GM19238 (cell line): ENCODE measurements at regions not wholly inside any gene's neighbourhood (a gene's known extent, or its start where the extent isn't known, plus 50 kb on each side); places are given as distances from the start of the nearest gene placed in this dataset.
"Not testable (repeated sequence)": the region's sequence is repeated elsewhere in the genome, so short reads cannot be mapped to it uniquely, and the experiment has no call there.

Source experiments
- DNase-seq: peaks from one replicate; pipeline ENCODE4 v3.0.0; 2011; ENCODE audit warnings: low spot score; ENCODE audit not compliant: insufficient read length

DNA sequence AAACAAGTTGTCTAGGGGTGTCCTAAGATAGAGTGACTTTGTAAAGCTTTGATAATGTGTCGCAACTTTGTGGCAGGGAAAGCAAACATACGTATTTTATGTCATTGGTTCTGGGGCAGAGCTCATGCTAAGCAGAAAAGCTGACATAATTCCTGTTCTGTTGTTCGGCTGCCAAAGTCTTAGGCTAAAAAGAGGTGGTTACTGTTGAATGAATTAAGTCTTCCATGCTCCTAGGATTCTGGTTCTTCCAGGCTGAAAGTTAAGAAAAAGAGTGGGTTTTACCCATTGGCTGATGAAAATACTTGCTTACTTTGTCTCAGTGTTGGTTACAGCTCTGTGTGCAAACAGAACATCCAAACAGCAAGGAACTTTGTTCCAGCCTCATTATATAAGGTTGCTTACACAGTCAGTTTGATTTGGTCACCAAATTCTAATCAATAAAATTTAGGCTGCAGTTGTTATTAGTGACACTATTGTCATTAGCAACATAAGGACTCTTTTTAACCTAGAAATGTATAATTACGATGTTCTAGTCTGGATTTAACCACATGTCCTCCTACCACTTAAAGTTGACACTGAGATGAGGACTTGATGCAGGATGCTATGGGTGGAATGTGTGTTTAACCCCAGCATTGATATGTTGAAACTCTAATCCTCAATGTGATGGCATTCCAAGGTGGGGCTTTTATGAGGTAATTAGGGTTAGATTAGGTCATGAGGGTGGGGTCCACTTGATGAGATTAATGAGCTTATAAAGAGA lies 114.0 kb upstream of the GOT2 start:
- no peak for DNase-seq

DNA sequence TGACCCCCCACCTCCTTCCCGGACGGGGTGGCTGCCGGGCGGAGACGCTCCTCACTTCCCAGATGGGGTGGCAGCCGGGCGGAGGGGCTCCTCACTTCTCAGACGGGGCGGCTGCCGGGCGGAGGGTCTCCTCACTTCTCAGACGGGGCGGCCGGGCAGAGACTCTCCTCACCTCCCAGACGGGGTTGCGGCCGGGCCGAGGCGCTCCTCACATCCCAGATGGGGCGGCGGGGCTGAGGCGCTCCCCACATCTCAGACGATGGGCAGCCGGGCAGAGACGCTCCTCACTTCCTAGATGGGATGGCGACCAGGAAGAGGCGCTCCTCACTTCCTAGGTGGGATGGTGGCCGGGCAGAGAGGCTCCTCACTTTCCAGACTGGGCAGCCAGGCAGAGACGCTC lies 112.1 kb upstream of the GOT2 start:
- DNase-seq, result not testable (repeated sequence)

DNA sequence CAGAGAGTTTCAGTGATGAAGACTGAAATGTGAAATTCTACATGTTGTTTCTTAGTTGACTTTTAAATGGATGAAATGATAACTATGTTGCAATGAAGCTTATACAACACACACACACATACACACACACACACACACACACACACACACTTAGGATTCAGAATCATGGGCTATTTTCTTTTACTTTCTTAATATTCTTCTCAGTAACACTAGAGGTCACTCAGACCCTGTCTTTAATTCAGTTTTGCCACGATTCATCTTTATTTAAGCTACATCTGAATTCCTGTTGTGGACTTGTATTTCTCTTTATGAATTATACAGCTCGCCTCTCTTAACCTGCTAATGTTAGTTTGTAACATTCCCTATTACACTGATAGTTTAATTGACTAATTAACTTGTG lies 109.6 kb upstream of the GOT2 start:
- no peak for DNase-seq

DNA sequence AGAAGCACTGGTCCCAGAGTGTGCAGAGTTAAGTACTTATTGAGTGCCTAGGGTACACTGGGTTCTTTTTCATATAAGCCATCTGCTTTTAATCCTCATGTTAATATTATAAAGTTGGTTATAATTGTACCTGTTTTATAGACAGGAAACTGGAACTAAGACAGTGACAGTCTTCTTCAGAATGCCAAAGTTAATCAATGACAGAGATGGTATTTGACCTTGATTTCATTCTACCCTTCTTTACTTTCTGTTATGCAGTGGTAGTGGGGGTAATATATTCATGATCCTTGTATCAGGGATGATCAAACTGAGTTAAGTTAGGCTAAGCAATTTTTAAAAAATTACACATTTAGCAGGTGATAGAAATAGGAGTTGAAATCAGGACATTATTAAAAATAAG lies 108.6 kb upstream of the GOT2 start:
- no peak for DNase-seq

DNA sequence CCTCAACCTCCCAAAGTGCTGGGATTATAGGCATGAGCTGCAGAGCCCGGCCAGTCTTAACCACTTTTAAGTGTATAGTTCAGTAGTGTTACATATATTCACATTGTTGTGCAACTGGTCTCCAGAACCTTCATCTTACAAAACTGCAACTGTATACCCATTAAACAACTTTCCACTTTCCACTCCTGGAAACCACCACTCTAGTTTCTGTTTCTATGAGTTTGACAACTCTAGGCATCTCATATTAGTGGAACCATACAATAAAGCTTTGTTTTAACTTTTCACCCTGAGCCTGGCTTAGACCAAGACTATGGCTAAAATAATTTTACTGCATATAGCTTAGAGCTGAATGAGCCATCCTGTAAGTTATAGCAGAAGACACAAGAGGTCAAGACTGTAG lies 108.0 kb upstream of the GOT2 start:
- no peak for DNase-seq

DNA sequence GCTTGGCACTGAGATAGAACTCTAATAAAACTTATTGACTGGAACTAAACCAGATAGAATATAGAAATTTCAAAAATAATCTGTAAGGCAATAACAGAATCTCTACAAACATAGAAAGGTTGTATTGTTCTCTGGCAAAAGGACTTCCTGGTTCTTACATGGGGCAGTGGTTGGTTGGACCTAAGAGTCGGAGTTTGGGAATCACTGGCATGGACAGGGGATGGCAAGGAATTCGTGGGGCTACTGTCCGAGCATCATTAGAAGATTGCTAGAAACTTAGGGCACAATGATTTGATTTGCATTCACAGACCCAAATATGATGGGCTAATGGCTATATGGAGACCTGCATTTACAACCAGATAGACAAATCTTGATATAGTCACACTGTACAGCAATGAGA lies 103.8 kb upstream of the GOT2 start:
- no peak for DNase-seq

DNA sequence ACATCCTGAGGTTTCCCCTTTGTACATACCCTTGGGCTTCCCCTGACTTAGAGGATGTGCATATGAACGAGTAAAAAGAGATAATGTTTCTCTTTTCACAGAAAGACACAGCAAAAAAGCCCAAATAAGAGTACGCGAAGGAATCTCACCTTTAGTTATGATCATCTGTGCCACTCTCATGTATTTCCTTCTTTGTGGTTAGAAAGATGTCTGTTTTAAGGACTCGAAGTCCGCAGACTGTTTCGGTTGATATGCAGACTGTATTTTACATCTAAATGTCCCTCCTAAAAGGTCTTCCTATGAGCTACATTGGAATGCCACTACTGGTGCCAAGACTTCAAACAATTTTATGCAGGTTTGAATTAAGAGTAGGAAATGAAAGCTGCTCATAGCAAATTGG lies 102.3 kb upstream of the GOT2 start:
- no peak for DNase-seq

DNA sequence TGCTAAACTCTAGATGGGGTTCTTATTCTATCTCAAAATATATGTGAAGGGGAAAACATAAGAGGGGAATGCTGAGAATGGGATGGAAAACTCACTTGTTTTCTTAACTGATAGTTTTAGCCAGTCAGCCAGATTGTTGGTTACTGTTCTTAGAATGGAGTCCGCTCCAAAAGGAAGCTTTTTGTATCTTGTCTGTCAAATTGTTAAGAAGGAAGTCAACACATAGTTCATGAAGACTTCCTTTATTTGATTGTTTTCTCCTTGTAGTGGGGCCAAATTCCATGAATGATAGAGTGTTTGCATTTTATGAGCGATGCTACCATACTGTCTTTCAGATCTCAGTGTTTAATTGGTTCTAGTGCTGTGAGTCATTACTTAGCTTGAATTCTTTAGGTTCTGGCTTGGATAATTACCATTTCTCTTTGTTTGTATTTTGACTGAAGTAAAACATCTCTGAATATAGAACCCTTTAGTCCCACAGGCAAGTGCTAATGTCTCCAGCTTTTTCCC lies 98.3 kb upstream of the GOT2 start:
- DNase-seq, result no peak

DNA sequence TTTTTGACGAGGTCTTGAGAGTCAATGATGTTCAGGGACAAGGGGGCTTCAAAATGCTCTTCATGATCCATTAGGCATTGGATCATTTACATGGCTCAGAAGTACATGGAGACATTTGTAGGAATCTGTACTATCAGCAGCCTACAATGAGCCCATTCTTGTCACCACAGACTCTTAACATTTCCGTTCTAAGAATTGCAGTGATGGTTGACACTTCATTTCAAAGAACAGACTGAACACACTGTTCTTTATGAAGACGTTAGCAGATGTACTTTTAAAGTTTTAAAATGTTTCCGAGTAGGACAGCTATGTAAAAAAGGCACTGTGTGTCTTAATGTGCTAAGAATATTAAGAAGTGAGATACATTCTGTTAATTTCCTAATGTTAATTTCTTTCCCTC lies 97.3 kb upstream of the GOT2 start:
- DNase-seq, result no peak

DNA sequence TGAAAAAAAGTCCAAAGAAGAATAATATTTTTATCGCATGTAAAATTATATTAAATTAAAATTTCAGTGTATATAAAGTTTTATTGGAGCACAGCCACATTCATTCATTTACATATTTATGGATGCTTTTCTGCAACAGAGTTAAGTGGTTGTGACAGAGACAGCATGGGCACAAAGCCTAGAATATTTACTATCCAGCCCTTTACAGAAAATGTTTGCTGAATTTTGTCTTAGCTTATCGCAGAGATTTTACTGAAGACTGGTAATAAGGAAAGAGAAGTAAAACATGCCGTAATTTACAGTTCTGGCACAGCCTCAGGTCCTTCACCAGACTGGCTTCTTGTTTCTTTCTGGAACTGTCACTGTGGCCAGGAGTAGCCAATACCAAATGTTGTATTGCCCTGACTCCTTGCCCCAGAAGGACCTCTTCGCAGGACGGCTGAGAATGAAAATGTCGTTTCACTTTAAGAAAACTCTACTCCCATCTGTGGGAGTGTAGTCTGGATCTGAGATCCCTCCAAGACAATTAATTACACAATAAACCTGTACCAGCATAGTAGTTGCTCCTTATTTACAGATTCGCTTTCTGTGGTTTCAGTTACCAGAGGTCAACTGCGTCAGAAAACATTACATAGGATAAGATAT lies 94.9 kb upstream of the GOT2 start:
- DNase-seq, result no peak

DNA sequence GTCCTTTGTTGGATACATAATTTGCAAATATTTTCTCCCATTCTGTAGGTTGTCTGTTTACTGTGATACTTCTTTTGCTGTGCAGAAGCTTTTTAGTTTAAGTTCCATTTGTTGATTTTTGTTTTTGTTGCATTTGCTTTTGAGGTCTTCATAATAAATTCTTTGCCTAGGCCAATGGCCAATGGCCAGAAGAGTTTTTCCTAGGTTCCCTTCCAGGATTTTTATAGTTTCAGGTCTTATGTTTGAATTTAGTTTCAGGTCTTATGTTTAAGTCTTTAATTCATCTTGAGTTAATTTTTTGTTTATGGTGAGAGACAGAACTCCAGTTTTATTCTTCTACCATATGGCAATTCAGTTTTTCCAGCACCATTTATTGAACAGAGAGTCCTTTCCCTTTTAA lies 90.1 kb upstream of the GOT2 start:
- DNase-seq, result no peak

DNA sequence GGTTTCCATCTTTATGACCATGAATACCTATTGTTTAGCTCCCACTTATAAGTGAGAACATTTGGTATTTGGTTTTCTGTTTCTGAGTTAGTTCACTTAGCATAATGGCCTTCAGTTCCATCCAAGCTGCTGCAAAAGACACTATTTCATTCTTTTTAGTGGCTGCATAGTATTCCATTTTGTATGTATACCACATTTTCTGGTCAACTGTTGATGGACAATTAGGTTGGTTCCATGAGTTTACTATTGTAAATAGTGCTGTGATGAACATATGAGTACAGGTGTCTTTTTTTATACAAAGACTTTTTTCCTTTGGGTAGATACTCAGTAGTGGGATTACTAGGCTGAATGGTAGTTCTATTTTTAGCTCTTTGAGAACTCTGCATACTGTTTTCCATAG lies 87.8 kb upstream of the GOT2 start:
- DNase-seq, result no peak

DNA sequence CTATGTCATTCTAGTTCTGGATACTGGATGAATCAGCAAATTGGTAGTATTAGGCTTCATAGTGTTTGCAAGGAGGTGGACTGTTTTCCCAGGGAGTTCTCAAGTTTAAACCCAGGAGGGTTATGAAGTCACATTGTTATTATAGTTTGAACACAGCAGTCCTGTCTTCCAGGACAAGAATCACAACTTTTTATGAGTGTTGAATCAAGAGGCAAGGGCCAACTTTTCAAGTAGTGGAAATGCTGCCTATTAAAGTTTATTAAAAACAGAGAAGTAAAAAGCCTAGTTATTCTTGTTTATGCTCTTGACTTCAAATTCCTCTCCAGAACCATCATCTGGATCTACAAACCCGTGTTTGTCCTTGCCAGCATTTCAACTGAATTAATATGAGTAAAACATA lies 86.3 kb upstream of the GOT2 start:
- DNase-seq, result no peak

DNA sequence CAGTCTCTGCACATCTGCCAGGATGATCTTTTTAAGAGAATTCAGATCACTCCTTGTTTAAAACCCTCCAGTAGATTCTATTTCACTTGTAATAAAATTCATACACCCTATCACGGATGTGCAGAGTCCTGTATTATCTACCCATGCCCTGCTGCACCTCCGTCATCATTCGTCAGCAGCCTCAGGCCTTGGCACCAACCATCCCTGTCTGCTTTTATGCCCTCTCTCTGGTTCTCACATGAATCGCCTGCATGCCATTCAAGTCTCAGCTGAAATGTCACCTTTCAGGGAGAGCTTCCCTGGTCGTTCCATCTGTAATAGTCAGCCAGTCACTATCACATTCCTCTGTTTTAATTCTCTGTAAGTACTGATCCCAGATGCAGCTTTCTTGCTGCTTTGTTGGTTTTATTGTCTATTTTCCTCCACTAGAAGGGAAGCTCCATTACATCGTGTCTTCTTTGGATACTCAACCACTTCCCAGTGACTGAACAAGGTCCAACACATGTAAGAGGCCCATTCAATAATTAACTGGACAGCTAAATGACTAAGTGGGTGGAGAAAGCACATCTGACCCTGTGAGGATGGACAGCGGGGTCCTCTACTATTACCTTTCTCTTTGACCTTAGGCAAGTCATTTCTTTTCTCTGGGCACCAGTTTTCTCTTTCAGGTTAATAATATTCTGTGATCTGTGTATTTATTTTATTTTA lies 81.2 kb upstream of the GOT2 start:
- no peak for DNase-seq

DNA sequence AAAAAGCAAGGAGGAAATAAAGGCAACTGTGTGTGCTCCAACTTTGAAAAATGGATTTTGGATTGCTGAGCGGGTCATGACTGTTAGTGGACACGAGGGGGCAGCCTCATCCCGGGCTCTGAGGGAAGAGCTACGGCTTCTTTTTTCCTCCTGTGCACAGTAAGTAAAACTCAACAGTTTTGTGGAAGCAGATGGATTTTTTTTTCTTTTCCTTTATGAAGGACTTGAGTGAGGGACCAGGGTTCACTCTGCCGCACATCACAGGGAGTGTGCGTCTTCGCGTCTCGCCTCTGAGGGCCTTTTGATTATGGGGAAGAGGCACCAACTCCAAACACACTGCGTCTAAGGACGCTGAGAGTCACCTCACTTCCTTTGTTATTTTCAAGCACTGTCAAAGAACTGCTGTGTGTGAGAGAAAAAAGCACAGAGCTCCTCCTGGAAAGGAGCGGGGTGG lies 80.3 kb upstream of the GOT2 start:
- peak; percentile 25 for DNase-seq

DNA sequence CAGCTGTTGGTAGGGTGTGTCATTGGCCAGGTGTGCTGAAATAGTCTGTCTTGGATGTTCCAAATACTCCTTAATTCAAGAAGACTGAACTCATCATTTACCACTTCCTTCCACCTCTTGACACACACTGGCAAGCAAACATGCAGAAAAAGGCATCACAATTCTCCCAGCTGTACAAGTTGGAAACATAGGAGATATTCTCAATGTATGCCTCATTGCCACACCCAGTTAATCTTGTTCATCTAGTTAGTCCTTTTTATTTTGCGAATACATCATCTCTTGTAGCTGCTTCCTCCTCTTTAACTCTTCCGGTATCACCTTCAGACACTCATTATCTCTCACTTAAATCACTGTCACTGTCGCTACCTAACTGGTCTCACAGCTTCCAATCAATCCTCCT lies 75.1 kb upstream of the GOT2 start:
- DNase-seq, result no peak

DNA sequence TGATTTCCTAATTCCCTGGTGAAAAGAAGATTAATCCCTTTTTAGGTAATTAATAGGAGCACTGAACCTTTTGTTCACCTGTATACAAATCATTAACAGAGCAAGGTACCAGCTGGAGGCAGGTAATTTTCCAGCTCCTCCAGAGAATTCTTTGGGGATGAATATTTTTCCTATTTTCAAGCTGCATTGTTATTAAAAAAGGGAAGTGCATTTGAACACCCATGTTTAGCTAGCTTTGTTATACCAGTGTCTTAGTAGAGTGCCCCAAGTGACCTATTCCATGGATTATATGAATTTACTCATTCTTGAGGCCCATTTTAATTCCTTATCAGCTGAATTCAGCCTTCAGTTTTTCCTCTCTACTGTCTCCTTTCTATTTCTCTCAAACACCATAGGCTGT lies 73.2 kb upstream of the GOT2 start:
- DNase-seq, result no peak

DNA sequence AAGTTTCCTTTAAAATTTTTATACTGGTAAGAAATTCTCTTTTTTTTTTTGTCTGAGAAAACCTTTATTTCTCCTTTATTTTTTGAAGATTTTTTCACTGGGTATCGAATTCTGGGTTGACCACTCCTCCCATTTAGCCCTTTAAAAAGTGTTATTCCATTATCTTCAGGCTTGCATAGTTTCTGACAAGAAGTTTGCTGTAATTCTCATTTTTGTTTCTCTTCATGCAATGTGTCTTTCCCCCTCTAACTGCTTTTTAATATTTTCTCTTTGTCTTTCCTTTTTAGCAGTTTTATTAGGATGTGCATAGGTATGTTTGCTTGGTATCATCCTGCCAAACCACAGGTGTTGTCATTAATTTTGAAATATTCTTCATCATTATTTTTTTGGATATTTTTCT lies 67.7 kb upstream of the GOT2 start:
- DNase-seq, result no peak

DNA sequence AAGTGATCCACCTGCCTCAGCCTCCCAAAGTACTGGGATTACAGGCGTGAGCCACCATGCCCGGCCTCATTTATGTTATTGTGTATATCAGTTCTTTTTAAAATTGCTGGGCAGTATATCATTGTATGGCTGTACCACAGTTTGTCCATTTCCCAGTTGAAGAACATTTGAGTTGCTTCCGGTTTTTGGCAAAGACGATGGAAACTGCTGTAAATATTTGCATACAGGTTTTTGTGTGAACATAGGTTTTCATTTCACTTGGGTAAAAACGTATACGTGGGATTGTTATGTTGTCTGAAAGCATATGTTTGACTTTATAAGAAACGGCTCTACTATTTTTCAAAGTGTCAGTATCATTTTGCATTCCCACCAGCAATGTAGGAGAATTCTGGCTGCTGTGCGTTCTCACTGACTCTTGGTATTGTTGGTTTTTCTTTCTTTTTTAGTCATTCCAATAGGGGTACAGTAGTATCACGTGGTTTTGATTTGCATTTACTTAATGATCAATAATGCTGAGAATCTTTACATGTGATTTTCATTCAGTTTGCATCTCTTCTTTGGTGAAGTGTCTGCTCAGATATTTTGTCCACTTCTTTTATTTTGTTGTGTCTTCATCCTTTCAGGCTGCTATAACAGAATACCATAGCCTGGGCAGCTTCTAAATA lies 63.2 kb upstream of the GOT2 start:
- DNase-seq, result no peak

DNA sequence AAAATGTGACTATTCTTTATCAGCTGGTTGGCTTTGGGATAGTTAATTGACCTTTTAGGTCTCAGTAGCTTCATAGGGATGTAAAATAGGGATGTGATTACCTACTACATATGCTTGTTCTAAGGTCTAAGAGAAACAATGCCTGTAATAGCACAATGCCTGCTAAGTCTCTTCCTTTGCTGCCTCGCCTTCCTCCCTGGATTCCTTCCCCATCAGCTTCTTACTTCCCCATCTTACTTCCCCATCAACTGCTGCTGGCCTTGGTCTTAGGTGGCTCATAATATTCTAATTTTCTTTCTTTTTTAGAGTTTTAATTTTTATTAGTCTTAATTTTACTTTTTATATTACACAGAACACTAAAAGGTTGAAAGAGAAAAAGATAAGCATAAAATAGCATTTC lies 59.2 kb upstream of the GOT2 start:
- DNase-seq, result no peak

DNA sequence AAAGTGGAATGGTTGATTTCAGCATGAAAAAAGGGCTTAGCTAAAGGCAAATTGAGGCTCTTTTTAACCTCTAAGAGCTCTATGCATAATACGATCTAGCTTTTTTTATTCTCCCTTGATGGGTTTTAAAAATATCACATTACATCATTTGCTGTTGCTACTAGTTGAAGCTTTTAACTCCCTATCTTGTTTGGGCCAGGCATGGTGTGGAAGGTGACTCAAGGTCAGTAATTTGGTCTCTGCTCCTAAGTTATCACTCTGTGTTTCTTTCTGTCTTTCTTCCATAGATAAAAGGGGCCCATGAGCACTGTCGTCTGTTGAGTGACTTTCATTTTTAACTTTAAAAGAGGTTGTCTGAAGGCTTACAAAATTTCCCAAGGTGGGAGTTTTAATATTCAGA lies 58.1 kb upstream of the GOT2 start:
- DNase-seq, result no peak
